Ishikawa (cell line): ENCODE measurements at regions not wholly inside any gene's neighbourhood (a gene's known extent, or its start where the extent isn't known, plus 50 kb on each side); places are given as distances from the start of the nearest gene placed in this dataset.

Source experiments
- EGR1 ChIP-seq: IDR thresholded peaks from 2 replicates; pipeline ENCODE4 v1.6.1; 2012
- EP300 ChIP-seq: IDR thresholded peaks from 2 replicates; pipeline ENCODE4 v1.6.1; 2012; ENCODE audit warnings: borderline replicate concordance
- NFIC ChIP-seq: IDR thresholded peaks from 2 replicates; pipeline ENCODE4 v1.6.1; 2012
- TAF1 ChIP-seq: IDR thresholded peaks from 2 replicates; pipeline ENCODE4 v1.6.1; 2012; ENCODE audit warnings: low read depth, mild to moderate bottlenecking
- TCF12 ChIP-seq: IDR thresholded peaks from 2 replicates; pipeline ENCODE4 v1.6.1; 2012; ENCODE audit warnings: low read depth
- TEAD4 ChIP-seq: IDR thresholded peaks from 2 replicates; pipeline ENCODE4 v1.6.1; 2012
- TF ChIP-seq, protein P1 (sequence below): IDR thresholded peaks from 2 replicates; pipeline ENCODE4 v1.6.1; 2012

DNA sequence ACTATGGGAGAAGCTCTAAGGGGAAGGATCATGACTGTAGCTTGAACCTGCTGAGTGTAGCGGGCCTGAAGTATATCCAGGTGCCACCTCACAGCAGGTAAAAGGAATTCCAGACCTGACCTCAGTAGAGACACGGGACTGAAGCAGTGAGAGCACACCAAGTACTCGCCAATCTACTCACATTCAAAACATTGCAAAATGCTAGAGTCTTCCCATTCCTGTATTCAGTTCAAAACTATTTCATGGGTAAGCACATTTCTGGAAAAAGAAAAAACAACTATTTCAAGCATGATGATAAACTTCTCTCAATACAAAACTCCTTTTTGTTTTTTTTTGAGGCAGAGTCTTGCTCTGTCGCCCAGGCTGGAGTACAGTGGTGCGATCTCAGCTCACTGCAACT lies 121.9 kb upstream of the AUTS2 start:
- TF ChIP-seq TAF1 (no peak), EP300 (no peak), EGR1 (no peak), NFIC (no peak), TCF12 (no peak), TEAD4 (no peak)
- TF ChIP-seq, protein P1, sequence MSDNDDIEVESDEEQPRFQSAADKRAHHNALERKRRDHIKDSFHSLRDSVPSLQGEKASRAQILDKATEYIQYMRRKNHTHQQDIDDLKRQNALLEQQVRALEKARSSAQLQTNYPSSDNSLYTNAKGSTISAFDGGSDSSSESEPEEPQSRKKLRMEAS = no peak
